ENCODE measurements at regions not wholly inside any gene's neighbourhood (a gene's known extent, or its start where the extent isn't known, plus 50 kb on each side); places are given as distances from the start of the nearest gene placed in this dataset.

GRCh38 chr13:72390909-72391308, 336.5 kb downstream of the MZT1 start (continued):
- TF ChIP-seq EZH2phosphoT487 (IDR thresholded peaks at IDR 0.05; ENCODE audit: borderline replicate concordance) = no peak

GRCh38 chr13:72386138-72386684, 341.2 kb downstream of the MZT1 start:
- no peak overlapping the region for H3K4me2 ChIP-seq (ENCODE audit: low read length)
- RAD21 ChIA-PET (ENCODE audit: low non-redundant PET in 1 of 2, low total read pairs in 2 of 2, uncharacterized antibody in 2 of 2, unreplicated experiment in 2 of 2) = no interaction called here
- no peaks in the 10 kb centered on the region for H3K36me3 ChIP-seq (ENCODE audit: control insufficient read depth in 1 of 2, insufficient read depth in 2 of 2, low read length in 2 of 2)
- POLR2A ChIA-PET = no interaction called here
- peaks cover 9 to 18% of the 10 kb centered on the region in 2 experiments; a peak in 3 of 4 replicates for H3K4me1 ChIP-seq (ENCODE audit: control insufficient read depth in 1 of 2, insufficient read depth in 2 of 2, low read length in 2 of 2)
- ATAC-seq = no peak
- H3K9me2 ChIP-seq (ENCODE audit: insufficient read depth) = no peaks in the 10 kb centered on the region
- H3K27me3 ChIP-seq (ENCODE audit: insufficient read depth, low read length) = no peaks in the 10 kb centered on the region
- no peaks in the 10 kb centered on the region for H3K79me2 ChIP-seq (ENCODE audit: insufficient read depth, low read length)
- TF ChIP-seq POLR2A (IDR thresholded peaks at IDR 0.05; ENCODE audit: borderline replicate concordance, extremely low read depth, insufficient read depth, insufficient read length) = no peak
- no peak for TF ChIP-seq ZNF274 (IDR thresholded peaks at IDR 0.05; ENCODE audit: low read depth, low read length)
- no peak for TF ChIP-seq MAX (IDR thresholded peaks at IDR 0.05)
- no peak for TF ChIP-seq SP1 (IDR thresholded peaks at IDR 0.05; ENCODE audit: low read depth)
- no peak for TF ChIP-seq TCF7L2 (IDR thresholded peaks at IDR 0.05; ENCODE audit: borderline replicate concordance, extremely low read depth, insufficient read depth, insufficient read length)
- TF ChIP-seq EZH2 (IDR thresholded peaks at IDR 0.05) = no peak
- TF ChIP-seq EZH2phosphoT487 (IDR thresholded peaks at IDR 0.05; ENCODE audit: borderline replicate concordance) = no peak
- no peak for TF ChIP-seq CEBPB (IDR thresholded peaks at IDR 0.05; ENCODE audit: low read depth)
- TF ChIP-seq ATF3 (IDR thresholded peaks at IDR 0.05) = no peak
- no peak for TF ChIP-seq EGR1 (IDR thresholded peaks at IDR 0.05; ENCODE audit: low read depth)
- no peak for TF ChIP-seq ELF1 (IDR thresholded peaks at IDR 0.05; ENCODE audit: borderline replicate concordance, low read depth)
- no peak for TF ChIP-seq SIN3A (IDR thresholded peaks at IDR 0.05; ENCODE audit: low read depth)
- no peak overlapping the region for H3K9ac ChIP-seq (ENCODE audit: low read length)
- intact Hi-C loops (cut with micrococcal nuclease) = no loop called here
- no peaks in the 10 kb centered on the region; a peak in 1 of 4 replicates for H3K9me3 ChIP-seq (ENCODE audit: control insufficient read depth in 1 of 2, insufficient read depth in 1 of 2, low read depth in 1 of 2, low read length in 2 of 2)
- BruUV-seq (replicated peaks) = no TSS peak
- no peak overlapping the region for H3K27ac ChIP-seq (ENCODE audit: low read depth, low read length)
- no peak overlapping the region for H2AFZ ChIP-seq (ENCODE audit: low read depth, low read length, poor library complexity, severe bottlenecking)
- CTCF ChIA-PET = no interaction called here
- H4K20me1 ChIP-seq (ENCODE audit: insufficient read depth) = no peaks in the 10 kb centered on the region
- no peak overlapping the region for H3K4me3 ChIP-seq (replicated peaks in 1 of 2; ENCODE audit: low read depth in 1 of 2, low read length in 2 of 2)
- DNase-seq (ENCODE audit: low read depth, low spot score) = no peak
